Mesendoderm (in vitro differentiated cells): ENCODE measurements at regions not wholly inside any gene's neighbourhood (a gene's known extent, or its start where the extent isn't known, plus 50 kb on each side); places are given as distances from the start of the nearest gene placed in this dataset. TPM values are rescaled to one million over a fixed set of nuclear protein-coding genes. Genes with fewer than 3 reads are reported as not detected.
A peak's percentile ranks its signal among the peaks of the same experiment; 100 is the strongest.

Source experiments
- DNase-seq: peaks from one replicate; pipeline ENCODE4 v3.0.0; 2013
- H2AK5ac ChIP-seq: 2 replicates; pipeline ENCODE4 v1.6.1; 2013; ENCODE audit warnings: low read length, inconsistent platforms
- H2BK120ac ChIP-seq: 2 replicates; pipeline ENCODE4 v1.6.1; 2013; ENCODE audit warnings: low read depth, mild to moderate bottlenecking, low read length, moderate library complexity, mixed read lengths
- H2BK15ac ChIP-seq: replicated peaks from 2 replicates; pipeline ENCODE4 v1.6.1; 2013; ENCODE audit warnings: low read depth, mild to moderate bottlenecking, moderate library complexity
- H2BK5ac ChIP-seq: 2 replicates; pipeline ENCODE4 v1.6.1; 2013; ENCODE audit warnings: low read length, inconsistent platforms
- H3K18ac ChIP-seq: 2 replicates; pipeline ENCODE4 v1.6.1; 2013; ENCODE audit warnings: mild to moderate bottlenecking, low read length, mixed read lengths
- H3K23ac ChIP-seq: one replicate; pipeline ENCODE4 v1.6.1; 2013; ENCODE audit warnings: low read length
- H3K27ac ChIP-seq: 2 replicates; pipeline ENCODE4 v1.5.1; 2013; ENCODE audit warnings: low read depth, mild to moderate bottlenecking, inconsistent platforms, low read length, moderate library complexity
- H3K27me3 ChIP-seq: 2 replicates; pipeline ENCODE4 v1.6.1; 2013; ENCODE audit warnings: low read length, control low read depth, mild to moderate bottlenecking, inconsistent platforms; ENCODE audit not compliant: insufficient read depth, poor library complexity
- H3K36me3 ChIP-seq: 2 replicates; pipeline ENCODE4 v1.6.1; 2013; ENCODE audit warnings: low read length, inconsistent platforms; ENCODE audit not compliant: control insufficient read depth, insufficient read depth
- H3K4ac ChIP-seq: one replicate; pipeline ENCODE4 v1.6.1; 2013; ENCODE audit warnings: low read depth, mild to moderate bottlenecking, low read length, moderate library complexity
- H3K4me1 ChIP-seq: 2 replicates; pipeline ENCODE4 v1.6.1; 2013; ENCODE audit warnings: low read depth, low read length, inconsistent platforms; ENCODE audit not compliant: control insufficient read depth
- H3K4me2 ChIP-seq: 2 replicates; pipeline ENCODE4 v1.6.1; 2013; ENCODE audit warnings: low read length
- H3K4me3 ChIP-seq: 2 replicates; pipeline ENCODE4 v1.5.1; 2013; ENCODE audit warnings: mild to moderate bottlenecking, low read length
- H3K56ac ChIP-seq: one replicate; pipeline ENCODE4 v1.6.1; 2013; ENCODE audit warnings: low read length
- H3K79me1 ChIP-seq: 2 replicates; pipeline ENCODE4 v1.6.1; 2013; ENCODE audit warnings: low read length, inconsistent platforms
- H3K79me2 ChIP-seq: 2 replicates; pipeline ENCODE4 v1.6.1; 2013; ENCODE audit warnings: mild to moderate bottlenecking, low read length; ENCODE audit not compliant: control insufficient read depth, insufficient read depth
- H3K9ac ChIP-seq: 2 replicates; pipeline ENCODE4 v1.6.1; 2013; ENCODE audit warnings: low read length, inconsistent platforms
- H4K5ac ChIP-seq: one replicate; pipeline ENCODE4 v1.6.1; 2013; ENCODE audit warnings: low read length
- H4K8ac ChIP-seq: one replicate; pipeline ENCODE4 v1.6.1; 2013; ENCODE audit warnings: low read depth, mild to moderate bottlenecking, control low read depth, low read length, moderate library complexity
- WGBS: extraction: QIAGEN DNeasy Blood & Tissue Kit; methylation state at CpG from one replicate; pipeline ENCODE4 v1.1.7; 2013; ENCODE audit warnings: low lambda C conversion rate, missing lambda C conversion rate; ENCODE audit not compliant: insufficient coverage; ENCODE audit errors: extremely low coverage; 5-methylcytosine and 5-hydroxymethylcytosine counted together
- small RNA-seq: library from polyadenylated mRNA; stranded (forward); fragments of <200 nt; extraction: miRNeasy Mini kit (QIAGEN cat#:217004); gene quantifications from one replicate; pipeline ENCODE3, GENCODE V24; 2013; ENCODE audit not compliant: insufficient read depth

DNA sequence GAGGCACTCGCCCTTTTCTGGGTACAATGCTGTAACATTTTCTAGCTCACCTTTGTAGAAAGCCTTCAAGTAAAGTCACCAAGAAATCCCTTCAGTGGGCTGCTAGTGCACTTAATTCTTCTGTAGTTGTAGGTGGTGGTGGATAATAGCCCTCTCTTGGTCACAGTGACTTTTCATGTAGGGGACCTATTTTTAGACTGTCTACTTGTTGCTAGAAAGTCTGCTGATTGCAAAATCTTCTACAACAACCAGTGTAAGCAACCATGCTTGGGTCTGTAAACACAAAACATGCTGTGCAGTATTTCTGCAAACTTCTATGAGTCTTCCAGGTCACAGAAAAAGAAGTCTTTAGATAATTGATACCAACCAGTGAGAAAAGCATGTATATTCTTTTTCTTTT lies 55.6 kb downstream of the PBDC1 start:
- Histone ChIP-seq H3K4ac (no peak overlapping the region), H4K8ac (no peak overlapping the region), H2BK5ac (no peak overlapping the region), H3K23ac (no peak overlapping the region), H4K5ac (no peak overlapping the region), H3K4me1 (no peaks in the 10 kb centered on the region), H3K18ac (no peak overlapping the region), H3K79me1 (no peaks in the 10 kb centered on the region), H3K27me3 (no peaks in the 10 kb centered on the region), H3K4me2 (no peak overlapping the region), H3K27ac (no peak overlapping the region), H3K56ac (no peak overlapping the region), H2BK15ac (no peak overlapping the region), H2AK5ac (no peak overlapping the region), H2BK120ac (no peak overlapping the region), H3K36me3 (no peaks in the 10 kb centered on the region), H3K9ac (no peak overlapping the region), H3K4me3 (no peak overlapping the region), H3K79me2 (no peaks in the 10 kb centered on the region)
- no CpG with 5 or more reads among the region's 1 CpG for WGBS
- no peak for DNase-seq

DNA sequence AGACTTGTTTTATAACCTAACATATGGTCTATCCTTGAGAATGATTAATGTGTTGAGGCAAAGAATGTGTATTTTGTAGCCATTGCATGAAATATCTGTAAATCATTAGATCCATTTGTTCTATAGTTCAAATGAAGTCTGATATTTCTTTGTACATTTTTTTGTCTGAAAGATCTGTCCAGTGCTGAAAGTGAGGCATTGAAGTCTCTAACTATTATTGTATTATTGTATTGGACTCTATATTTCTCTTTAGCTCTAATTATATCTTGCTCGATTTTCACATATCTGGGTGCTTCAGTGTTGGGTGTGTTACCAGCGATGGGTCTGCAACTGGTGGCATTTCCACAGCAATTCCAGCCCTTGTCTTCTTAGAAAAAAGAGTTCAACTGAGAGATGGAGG lies 76.0 kb downstream of the PBDC1 start:
- Histone ChIP-seq H3K4me2 (no peak overlapping the region), H4K8ac (no peak overlapping the region), H3K79me2 (no peaks in the 10 kb centered on the region), H3K4ac (no peak overlapping the region), H3K9ac (no peak overlapping the region), H2AK5ac (no peak overlapping the region), H2BK5ac (no peak overlapping the region), H4K5ac (no peak overlapping the region), H3K27me3 (no peaks in the 10 kb centered on the region), H3K27ac (no peak overlapping the region), H3K4me1 (no peaks in the 10 kb centered on the region), H3K23ac (no peak overlapping the region), H3K79me1 (no peaks in the 10 kb centered on the region), H2BK120ac (no peak overlapping the region), H3K4me3 (no peak overlapping the region), H3K56ac (no peak overlapping the region), H3K36me3 (no peaks in the 10 kb centered on the region), H2BK15ac (no peak overlapping the region), H3K18ac (no peak overlapping the region)
- no CpG with 5 or more reads among the region's 2 CpGs for WGBS
- DNase-seq = no peak

DNA sequence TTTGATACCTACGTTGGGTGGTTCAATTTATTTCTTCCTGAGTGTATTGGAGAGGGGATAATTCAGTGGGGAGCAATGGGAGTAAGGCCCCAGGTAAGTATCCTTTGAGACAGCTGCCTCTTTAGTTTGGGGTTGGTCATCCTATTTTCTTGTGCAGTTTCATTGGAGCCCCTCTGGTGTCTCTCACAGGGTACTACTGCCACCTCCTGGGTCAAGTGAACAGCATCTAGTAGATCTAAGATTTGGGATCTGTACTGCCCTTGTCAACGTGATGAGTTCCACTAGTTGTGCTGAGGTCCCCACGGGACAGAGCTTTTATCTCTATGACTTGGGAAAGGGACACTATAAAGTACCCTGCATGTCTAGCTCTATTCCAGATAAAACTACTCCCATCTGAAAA lies 80.6 kb downstream of the PBDC1 start:
- Histone ChIP-seq H2BK15ac (no peak overlapping the region), H3K36me3 (no peaks in the 10 kb centered on the region), H3K27ac (no peak overlapping the region), H2BK120ac (no peak overlapping the region), H4K8ac (no peak overlapping the region), H3K4me2 (no peak overlapping the region), H3K9ac (no peak overlapping the region), H2BK5ac (no peak overlapping the region), H3K56ac (no peak overlapping the region), H3K79me2 (no peaks in the 10 kb centered on the region), H3K27me3 (no peaks in the 10 kb centered on the region), H3K18ac (no peak overlapping the region), H2AK5ac (no peak overlapping the region), H4K5ac (no peak overlapping the region), H3K4ac (no peak overlapping the region), H3K4me1 (no peaks in the 10 kb centered on the region), H3K23ac (no peak overlapping the region), H3K79me1 (no peaks in the 10 kb centered on the region), H3K4me3 (no peak overlapping the region)
- peak; percentile 68 for DNase-seq
- no CpG with 5 or more reads among the region's 3 CpGs for WGBS

DNA sequence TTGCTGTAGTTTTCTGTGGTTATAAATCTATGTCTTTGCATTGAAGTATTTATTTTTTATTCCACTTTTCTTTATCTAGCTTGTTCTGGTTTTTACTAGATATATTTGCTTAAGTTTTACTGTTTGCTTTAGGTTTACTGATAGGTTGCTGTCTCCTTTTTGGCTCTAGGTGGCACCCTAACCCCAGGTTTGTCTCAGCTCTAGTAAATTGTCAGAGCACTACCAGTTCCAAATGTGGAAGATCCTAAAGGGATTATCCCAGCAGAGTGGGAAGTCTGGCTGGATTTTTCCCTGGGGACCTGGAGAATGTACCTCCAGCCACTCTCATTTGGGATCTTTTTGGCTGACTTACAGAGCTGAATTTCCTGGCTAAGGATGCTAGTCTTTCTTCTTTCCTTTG lies 106.1 kb downstream of the PBDC1 start:
- Histone ChIP-seq H3K79me1 (no peaks in the 10 kb centered on the region), H4K8ac (no peak overlapping the region), H3K27ac (no peak overlapping the region), H2BK120ac (no peak overlapping the region), H3K4ac (no peak overlapping the region), H3K4me2 (no peak overlapping the region), H2AK5ac (no peak overlapping the region), H3K4me1 (no peaks in the 10 kb centered on the region), H3K56ac (no peak overlapping the region), H3K4me3 (no peak overlapping the region), H2BK5ac (no peak overlapping the region), H2BK15ac (no peak overlapping the region), H4K5ac (no peak overlapping the region), H3K79me2 (no peaks in the 10 kb centered on the region), H3K27me3 (no peaks in the 10 kb centered on the region), H3K18ac (no peak overlapping the region), H3K23ac (no peak overlapping the region), H3K36me3 (no peaks in the 10 kb centered on the region), H3K9ac (no peak overlapping the region)
- peak; percentile 76 for DNase-seq

Small RNAs in the stretch of these regions (small RNA-seq; reads per million reads assigned to genes)
- not detected for gene RNU6-867P
